ENCODE measurements at regions not wholly inside any gene's neighbourhood (a gene's known extent, or its start where the extent isn't known, plus 50 kb on each side); places are given as distances from the start of the nearest gene placed in this dataset.

DNA sequence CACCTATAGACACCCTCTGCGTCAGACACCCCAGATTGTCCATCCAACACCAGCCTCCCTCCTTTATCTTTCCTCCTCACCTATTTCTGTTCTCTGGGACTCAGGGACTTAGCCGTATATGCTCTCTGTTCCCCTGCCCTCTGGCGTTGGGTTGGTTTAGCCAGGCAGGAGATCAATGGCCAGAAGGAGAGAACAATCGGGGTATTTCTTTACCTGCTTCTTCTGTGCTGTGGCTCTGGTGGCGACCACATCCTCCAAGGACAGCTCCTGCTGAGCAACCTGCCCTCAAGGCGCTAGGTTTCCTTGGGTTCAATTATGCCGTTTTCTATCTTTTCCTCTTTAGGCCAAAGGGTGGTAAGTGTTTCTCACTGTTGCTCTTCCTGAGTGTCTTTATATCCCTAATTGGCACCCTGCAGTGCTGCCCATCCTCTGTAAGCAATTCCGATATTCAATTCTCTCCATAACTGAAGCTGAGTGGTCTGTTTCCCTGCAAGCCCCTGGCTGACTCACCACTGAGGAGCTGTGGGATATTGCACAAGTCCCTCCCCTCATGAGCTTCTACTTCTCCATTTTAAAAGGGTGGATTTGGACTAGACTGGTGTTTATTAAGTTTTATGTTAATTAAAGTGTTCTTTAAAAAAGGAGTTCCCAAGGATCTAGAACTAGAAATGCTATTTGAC lies 63.7 kb upstream of the TMTC4 start:
- TF ChIP-seq, protein P1, sequence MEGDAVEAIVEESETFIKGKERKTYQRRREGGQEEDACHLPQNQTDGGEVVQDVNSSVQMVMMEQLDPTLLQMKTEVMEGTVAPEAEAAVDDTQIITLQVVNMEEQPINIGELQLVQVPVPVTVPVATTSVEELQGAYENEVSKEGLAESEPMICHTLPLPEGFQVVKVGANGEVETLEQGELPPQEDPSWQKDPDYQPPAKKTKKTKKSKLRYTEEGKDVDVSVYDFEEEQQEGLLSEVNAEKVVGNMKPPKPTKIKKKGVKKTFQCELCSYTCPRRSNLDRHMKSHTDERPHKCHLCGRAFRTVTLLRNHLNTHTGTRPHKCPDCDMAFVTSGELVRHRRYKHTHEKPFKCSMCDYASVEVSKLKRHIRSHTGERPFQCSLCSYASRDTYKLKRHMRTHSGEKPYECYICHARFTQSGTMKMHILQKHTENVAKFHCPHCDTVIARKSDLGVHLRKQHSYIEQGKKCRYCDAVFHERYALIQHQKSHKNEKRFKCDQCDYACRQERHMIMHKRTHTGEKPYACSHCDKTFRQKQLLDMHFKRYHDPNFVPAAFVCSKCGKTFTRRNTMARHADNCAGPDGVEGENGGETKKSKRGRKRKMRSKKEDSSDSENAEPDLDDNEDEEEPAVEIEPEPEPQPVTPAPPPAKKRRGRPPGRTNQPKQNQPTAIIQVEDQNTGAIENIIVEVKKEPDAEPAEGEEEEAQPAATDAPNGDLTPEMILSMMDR (IDR thresholded peaks at IDR 0.05): no peak
- Mint-ChIP-seq H3K4me1 (ENCODE audit: unreplicated experiment) (peaks cover 5% of the 10 kb centered on the region), H3K27me3 (ENCODE audit: unreplicated experiment) (peaks cover 3% of the 10 kb centered on the region), H3K4me3 (ENCODE audit: unreplicated experiment) (no peak overlapping the region), H3K27ac (ENCODE audit: unreplicated experiment) (no peak overlapping the region), H3K36me3 (ENCODE audit: unreplicated experiment) (no peaks in the 10 kb centered on the region), H3K9me3 (ENCODE audit: unreplicated experiment) (no peaks in the 10 kb centered on the region)
- DNase-seq (ENCODE audit: extremely low spot score, unreplicated experiment): no peak

DNA sequence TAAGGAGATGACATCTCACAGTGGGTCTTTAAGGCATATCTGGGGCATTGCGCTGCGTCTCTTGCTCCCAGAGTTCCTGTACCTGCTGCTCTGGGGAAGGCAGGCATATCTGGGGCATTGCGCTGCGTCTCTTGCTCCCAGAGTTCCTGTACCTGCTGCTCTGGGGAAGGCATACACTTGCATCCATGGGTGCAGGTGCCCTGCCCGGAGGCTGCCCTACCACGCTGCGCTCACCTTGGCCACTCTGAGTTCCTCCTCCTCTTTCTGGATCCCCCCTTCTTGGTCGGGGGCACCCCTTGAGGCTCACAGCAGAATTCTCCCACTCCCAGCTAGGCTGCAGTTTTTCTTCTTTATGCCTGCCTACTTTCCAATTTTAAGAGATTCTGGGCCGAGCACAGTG lies 60.9 kb upstream of the TMTC4 start:
- Mint-ChIP-seq H3K36me3 (ENCODE audit: unreplicated experiment) (no peaks in the 10 kb centered on the region), H3K4me3 (ENCODE audit: unreplicated experiment) (no peak overlapping the region), H3K27ac (ENCODE audit: unreplicated experiment) (no peak overlapping the region), H3K27me3 (ENCODE audit: unreplicated experiment) (peaks cover 9% of the 10 kb centered on the region), H3K9me3 (ENCODE audit: unreplicated experiment) (no peaks in the 10 kb centered on the region), H3K4me1 (ENCODE audit: unreplicated experiment) (no peaks in the 10 kb centered on the region)
- TF ChIP-seq, protein P1 (IDR thresholded peaks at IDR 0.05): no peak
- DNase-seq (ENCODE audit: extremely low spot score, unreplicated experiment): no peak

DNA sequence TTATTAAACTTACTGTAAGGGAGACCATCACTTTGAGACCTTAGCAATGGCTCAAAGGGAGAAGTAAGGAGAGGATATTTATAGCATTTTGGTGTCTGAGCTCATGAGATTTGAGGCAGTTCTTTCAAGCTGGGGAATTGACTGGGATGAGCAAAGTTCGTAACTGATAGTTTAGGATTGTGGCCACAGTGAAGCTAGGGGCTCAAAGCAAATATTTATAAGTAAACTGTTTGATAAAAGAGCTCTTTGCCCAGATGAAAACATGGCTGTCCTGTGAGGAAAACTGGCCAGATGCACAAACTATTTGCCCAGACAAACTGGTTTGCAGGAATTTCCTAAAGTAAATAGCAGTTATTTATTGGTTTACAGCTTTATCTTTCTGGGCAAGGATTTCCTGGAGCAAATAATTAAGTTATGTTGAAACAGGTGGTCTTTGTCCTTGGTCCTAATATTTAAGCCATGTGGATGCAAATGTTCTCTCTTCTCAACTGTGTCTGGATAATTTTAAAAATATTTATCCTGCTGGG lies 59.7 kb upstream of the TMTC4 start:
- no peaks in the 10 kb centered on the region for H3K4me1 Mint-ChIP-seq (ENCODE audit: unreplicated experiment)
- TF ChIP-seq, protein P1 (IDR thresholded peaks at IDR 0.05): no peak
- H3K27me3 Mint-ChIP-seq (ENCODE audit: unreplicated experiment): peaks cover 9% of the 10 kb centered on the region
- no peak for DNase-seq (ENCODE audit: extremely low spot score, unreplicated experiment)
- H3K27ac Mint-ChIP-seq (ENCODE audit: unreplicated experiment): no peak overlapping the region
- no peaks in the 10 kb centered on the region for H3K9me3 Mint-ChIP-seq (ENCODE audit: unreplicated experiment)
- H3K4me3 Mint-ChIP-seq (ENCODE audit: unreplicated experiment): no peak overlapping the region
- H3K36me3 Mint-ChIP-seq (ENCODE audit: unreplicated experiment): no peaks in the 10 kb centered on the region

DNA sequence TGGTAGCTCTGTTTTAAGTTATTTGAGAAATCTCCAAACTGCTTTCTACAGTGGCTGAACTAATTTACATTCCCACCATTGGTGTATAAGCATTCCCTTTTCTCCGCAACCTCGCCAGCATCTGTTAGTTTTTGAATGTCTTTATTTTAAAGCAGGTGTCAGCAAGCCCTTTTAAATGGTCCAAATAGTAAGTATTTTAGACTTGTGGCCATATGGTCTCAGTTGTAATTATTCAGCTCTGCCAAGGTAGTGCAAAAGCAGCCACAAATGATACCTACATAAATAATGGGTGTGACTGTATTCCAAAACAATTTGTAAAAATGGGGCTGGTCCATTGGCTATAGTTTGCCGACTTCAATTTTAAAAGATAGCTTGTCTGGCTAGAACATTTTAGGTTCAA lies 58.7 kb upstream of the TMTC4 start:
- Mint-ChIP-seq H3K4me3 (ENCODE audit: unreplicated experiment) (no peak overlapping the region), H3K36me3 (ENCODE audit: unreplicated experiment) (peaks cover 2% of the 10 kb centered on the region), H3K27ac (ENCODE audit: unreplicated experiment) (no peak overlapping the region), H3K4me1 (ENCODE audit: unreplicated experiment) (no peaks in the 10 kb centered on the region), H3K9me3 (ENCODE audit: unreplicated experiment) (no peaks in the 10 kb centered on the region), H3K27me3 (ENCODE audit: unreplicated experiment) (peaks cover 9% of the 10 kb centered on the region)
- DNase-seq (ENCODE audit: extremely low spot score, unreplicated experiment): no peak
- TF ChIP-seq, protein P1 (IDR thresholded peaks at IDR 0.05): no peak

DNA sequence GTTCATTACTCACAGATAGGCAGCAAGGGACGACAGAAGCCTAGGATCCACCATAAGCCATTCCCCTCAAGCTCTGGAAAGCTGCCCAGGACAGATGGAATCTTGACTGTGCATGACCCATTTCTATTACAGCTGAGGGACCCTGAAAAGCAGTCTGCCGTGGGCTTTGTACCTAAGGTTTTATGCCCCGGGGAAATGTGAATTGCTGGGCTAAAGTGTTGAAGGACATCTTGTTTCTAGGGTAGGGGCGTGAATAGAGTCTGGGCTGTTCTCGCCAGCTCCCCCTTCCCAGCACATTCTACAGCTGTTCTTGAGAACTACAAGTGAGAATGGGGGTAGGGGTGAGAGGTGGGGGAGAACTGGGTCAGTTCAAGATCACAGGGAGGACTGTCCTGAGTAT lies 53.6 kb upstream of the TMTC4 start:
- H3K36me3 Mint-ChIP-seq (ENCODE audit: unreplicated experiment): peaks cover 2% of the 10 kb centered on the region
- H3K4me3 Mint-ChIP-seq (ENCODE audit: unreplicated experiment): no peak overlapping the region
- no peak overlapping the region for H3K27ac Mint-ChIP-seq (ENCODE audit: unreplicated experiment)
- TF ChIP-seq, protein P1 (IDR thresholded peaks at IDR 0.05): no peak
- DNase-seq (ENCODE audit: extremely low spot score, unreplicated experiment): no peak
- no peaks in the 10 kb centered on the region for H3K4me1 Mint-ChIP-seq (ENCODE audit: unreplicated experiment)
- no peaks in the 10 kb centered on the region for H3K9me3 Mint-ChIP-seq (ENCODE audit: unreplicated experiment)
- peaks cover 6% of the 10 kb centered on the region for H3K27me3 Mint-ChIP-seq (ENCODE audit: unreplicated experiment)

All from osteocyte (in vitro differentiated cells).